B cell (primary cell): ENCODE measurements at regions not wholly inside any gene's neighbourhood (a gene's known extent, or its start where the extent isn't known, plus 50 kb on each side); places are given as distances from the start of the nearest gene placed in this dataset.

Source experiments
- ATAC-seq: fragments of 200-7000 bp; cut with Tn5 transposase; one replicate; pipeline ENCODE4 v1.10.0; 2021; ENCODE audit warnings: low read depth, mild to moderate bottlenecking, moderate number of reproducible peaks, moderate library complexity
- CTCF ChIA-PET: fragments of 350-600 bp; sonication (Branson Sonifier 250); formaldehyde crosslinking; loops from one replicate; lab custom pipeline; 2021; ENCODE audit warnings: antibody characterized with exemption, inconsistent platforms; lab: Charles Lee
- POLR2A ChIA-PET: fragments of 350-600 bp; sonication (Branson Sonifier 250); formaldehyde crosslinking; loops from one replicate; lab custom pipeline; 2021; ENCODE audit warnings: antibody characterized with exemption; lab: Charles Lee
- DNase-seq: peaks from one replicate; pipeline ENCODE4 v3.0.0; 2013
- H2AFZ ChIP-seq: 2 replicates; pipeline ENCODE4 v1.6.1; 2012; ENCODE audit warnings: mild to moderate bottlenecking, low read depth, low read length; ENCODE audit not compliant: insufficient read depth, poor library complexity, severe bottlenecking
- H3K27ac ChIP-seq, 2 donors: 1 replicate in 1 of 2; 2 replicates in 1 of 2; pipeline ENCODE4 v1.5.1; 2012 to 2013; ENCODE audit warnings: low read length in 2 of 2, mild to moderate bottlenecking in 2 of 2, moderate library complexity in 1 of 2
- H3K27me3 ChIP-seq, 4 experiments: fragments of 200-600 bp in 1 of 4; sonication (generic) in 1 of 4; replicated peaks in 1 of 4; 1 replicate in 2 of 4; 2 replicates in 2 of 4; pipeline versions ENCODE4 v1.6.1 to v1.7.0; 2013 to 2016; ENCODE audit warnings: low read length in 3 of 4, mild to moderate bottlenecking in 2 of 4, mixed read lengths in 1 of 4, moderate library complexity in 1 of 4; ENCODE audit not compliant: insufficient read depth in 4 of 4, control insufficient read depth in 3 of 4; ENCODE audit errors: control extremely low read depth in 1 of 4
- H3K36me3 ChIP-seq, 2 experiments: replicated peaks in 1 of 2; 1 replicate in 1 of 2; 2 replicates in 1 of 2; pipeline versions ENCODE4 v1.6.1 to v1.7.1; 2013; ENCODE audit warnings: low read length in 1 of 2; ENCODE audit not compliant: insufficient read depth in 2 of 2, control insufficient read depth in 1 of 2; ENCODE audit errors: control extremely low read depth in 1 of 2, extremely low read depth in 1 of 2
- H3K4me1 ChIP-seq, 2 donors: fragments of 200-600 bp in 1 of 2; sonication (generic) in 1 of 2; 1 replicate in 1 of 2; 2 replicates in 1 of 2; pipeline versions ENCODE4 v1.5.1 to v1.6.1; 2013 to 2017; ENCODE audit warnings: low read length in 2 of 2; ENCODE audit not compliant: control insufficient read depth in 2 of 2, insufficient read depth in 2 of 2
- H3K4me2 ChIP-seq: replicated peaks from 2 replicates; pipeline ENCODE3; 2012; ENCODE audit warnings: mild to moderate bottlenecking, low read depth, low read length; ENCODE audit not compliant: poor library complexity, severe bottlenecking
- H3K4me3 ChIP-seq, 5 experiments: fragments of 200-600 bp in 1 of 5; sonication (generic) in 1 of 5; 1 replicate in 3 of 5; 2 replicates in 2 of 5; pipeline versions ENCODE4 v1.5.1 to v1.7.0; 2011 to 2016; ENCODE audit warnings: low read length in 4 of 5, mild to moderate bottlenecking in 4 of 5, low read depth in 2 of 5, control low read depth in 1 of 5, moderate library complexity in 1 of 5; ENCODE audit not compliant: insufficient read depth in 1 of 5; ENCODE audit errors: control extremely low read depth in 1 of 5, extremely low read depth in 1 of 5
- H3K79me2 ChIP-seq: fragments of 200-600 bp; sonication (generic); one replicate; pipeline ENCODE4 v1.6.0; 2016; ENCODE audit warnings: low read length; ENCODE audit not compliant: control insufficient read depth, insufficient read depth
- H3K9ac ChIP-seq: fragments of 200-600 bp; sonication (generic); 2 replicates; pipeline ENCODE4 v1.6.1; 2017; ENCODE audit warnings: mild to moderate bottlenecking, low read length, moderate library complexity
- H3K9me3 ChIP-seq, 3 donors: one replicate each; pipeline versions ENCODE4 v1.6.1 to v1.7.1; 2013; ENCODE audit warnings: low read length in 2 of 3; ENCODE audit not compliant: control insufficient read depth in 2 of 3, insufficient read depth in 1 of 3; ENCODE audit errors: control extremely low read depth in 1 of 3
- H4K20me1 ChIP-seq: 2 replicates; pipeline ENCODE4 v1.6.0; 2012; ENCODE audit warnings: mild to moderate bottlenecking, low read length; ENCODE audit not compliant: insufficient read depth, control insufficient read depth, poor library complexity, severe bottlenecking
- H3K27ac Mint-ChIP-seq: one replicate; pipeline ENCODE4 v1.8.0; 2021; ENCODE audit warnings: mixed read lengths
- H3K27me3 Mint-ChIP-seq: one replicate; pipeline ENCODE4 v1.8.0; 2021; ENCODE audit warnings: mixed read lengths
- H3K4me1 Mint-ChIP-seq: one replicate; pipeline ENCODE4 v1.8.0; 2021; ENCODE audit warnings: mixed read lengths
- H3K4me3 Mint-ChIP-seq: one replicate; pipeline ENCODE4 v1.8.0; 2021; ENCODE audit warnings: mixed read lengths
- H3K9me3 Mint-ChIP-seq: one replicate; pipeline ENCODE4 v1.8.0; 2022; ENCODE audit warnings: mixed read lengths; ENCODE audit not compliant: insufficient read depth
- CTCF ChIP-seq: fragments of 200-600 bp; IDR thresholded peaks from one replicate; pipeline ENCODE4 v1.8.0; 2022; ENCODE audit warnings: antibody characterized with exemption, mild to moderate bottlenecking
- EZH2 ChIP-seq: IDR thresholded peaks from 2 replicates; pipeline ENCODE4 v1.6.1; 2012; ENCODE audit warnings: borderline replicate concordance, low read depth, mild to moderate bottlenecking, moderate library complexity, low read length; ENCODE audit not compliant: insufficient read depth, poor library complexity, severe bottlenecking
- WGBS: methylation state at CpG from one replicate; pipeline ENCODE4 v1.1.5; 2013; ENCODE audit warnings: missing lambda C conversion rate; ENCODE audit not compliant: insufficient coverage; 5-methylcytosine and 5-hydroxymethylcytosine counted together
- intact Hi-C: fragments of 100-400 bp; cut with micrococcal nuclease; formaldehyde crosslinking; loops from one replicate; pipeline ENCODE4 v1.10.0; 2022

- no peaks in the 10 kb centered on the region for H3K27me3 ChIP-seq
- H3K27ac ChIP-seq = no peak overlapping the region
- H3K4me2 ChIP-seq = no peak overlapping the region
- intact Hi-C loops = no loop called here
- no peaks in the 10 kb centered on the region for H3K4me1 ChIP-seq
- ATAC-seq (no peak), DNase-seq (no peak)
- ChIA-PET CTCF (no interaction called here), POLR2A (no interaction called here)
- no peak overlapping the region for H3K9ac ChIP-seq
- peaks cover 0 to 28% (median 7%) of the 10 kb centered on the region in 3 donors for H3K9me3 ChIP-seq
- no peak overlapping the region for H2AFZ ChIP-seq
- no peaks in the 10 kb centered on the region for H4K20me1 ChIP-seq
- TF ChIP-seq CTCF (no peak), EZH2 (no peak)
- WGBS = 93% methylated on average over 17 of the region's 20 CpGs
- Mint-ChIP-seq H3K27ac (no peak overlapping the region), H3K27me3 (no peaks in the 10 kb centered on the region), H3K4me1 (no peaks in the 10 kb centered on the region), H3K4me3 (no peak overlapping the region), H3K9me3 (peaks cover 7% of the 10 kb centered on the region)
- H3K79me2 ChIP-seq = no peaks in the 10 kb centered on the region
- H3K4me3 ChIP-seq = no peak overlapping the region
- H3K36me3 ChIP-seq = no peaks in the 10 kb centered on the region
These were observed 102.0 kb downstream of the ERMARD start for GRCh38 chr6:169853196-169854082.

GRCh38 chr6:169852504-169853195 is 101.2 kb downstream of the ERMARD start:
- no peak overlapping the region for H3K27ac ChIP-seq
- POLR2A ChIA-PET = no interaction called here
- no peaks in the 10 kb centered on the region for H3K4me1 ChIP-seq
- TF ChIP-seq CTCF (no peak), EZH2 (no peak)
- CTCF ChIA-PET = no interaction called here
- no peaks in the 10 kb centered on the region for H3K27me3 ChIP-seq
- DNase-seq (no peak), ATAC-seq (no peak)
- intact Hi-C loops = no loop called here
- Mint-ChIP-seq H3K4me3 (no peak overlapping the region), H3K27me3 (peaks cover 3% of the 10 kb centered on the region), H3K9me3 (peaks cover 4% of the 10 kb centered on the region), H3K4me1 (no peaks in the 10 kb centered on the region), H3K27ac (no peak overlapping the region)
- no peak overlapping the region for H3K4me2 ChIP-seq
- H3K79me2 ChIP-seq = no peaks in the 10 kb centered on the region
- H3K9me3 ChIP-seq = peaks cover 0 to 20% (median 2%) of the 10 kb centered on the region in 3 donors
- no peak overlapping the region for H3K4me3 ChIP-seq
- no peaks in the 10 kb centered on the region for H4K20me1 ChIP-seq
- H3K36me3 ChIP-seq = no peaks in the 10 kb centered on the region
- 80% methylated on average over 1 of the region's 5 CpGs for WGBS
- no peak overlapping the region for H3K9ac ChIP-seq
- no peak overlapping the region for H2AFZ ChIP-seq
